ENCODE measurements at regions not wholly inside any gene's neighbourhood (a gene's known extent, or its start where the extent isn't known, plus 50 kb on each side); places are given as distances from the start of the nearest gene placed in this dataset.

DNA sequence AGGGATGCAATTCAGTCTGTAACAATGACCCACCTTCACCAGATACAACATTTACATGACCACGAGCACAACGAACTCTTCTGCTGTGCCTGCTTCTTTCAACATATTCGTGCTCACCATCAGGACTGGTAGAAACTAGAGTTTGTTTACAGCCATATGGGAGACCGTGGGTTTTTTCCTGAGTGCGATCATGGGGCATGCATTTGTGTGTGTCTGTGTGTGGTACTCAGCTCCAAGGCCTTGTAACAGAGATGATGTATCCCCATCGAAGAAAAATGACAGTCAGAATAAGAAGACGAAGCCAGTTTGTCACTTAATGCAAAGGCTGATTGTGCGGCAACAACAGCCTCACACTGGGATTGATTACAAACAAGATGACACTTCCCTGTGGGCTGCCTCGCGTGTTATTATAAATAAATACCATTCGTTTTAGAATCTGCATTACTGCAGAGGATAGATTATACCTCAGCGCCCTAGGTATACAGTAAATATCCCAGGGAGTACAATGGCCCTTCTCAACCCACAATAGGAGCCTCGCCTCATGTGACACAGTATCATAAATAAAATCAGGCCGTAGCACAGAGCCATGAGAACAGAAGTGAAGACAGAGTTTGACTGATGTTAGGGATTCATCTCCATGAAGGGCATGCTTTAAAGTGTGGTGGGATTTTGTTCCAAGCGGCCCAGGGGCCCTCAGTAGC is 97.3 kb upstream of the NOCT start:
- Mint-ChIP-seq H3K36me3 (no peaks in the 10 kb centered on the region), H3K27me3 (peaks cover 16 to 21% of the 10 kb centered on the region in 2 donors), H3K4me1 (peaks cover 0 to 7% (median 4%) of the 10 kb centered on the region in 3 donors), H3K9me3 (peaks cover 0 to 3% (median 0%) of the 10 kb centered on the region in 5 donors), H3K27ac (no peak overlapping the region), H3K4me3 (no peak overlapping the region)
- peaks cover 3% of the 10 kb centered on the region for H3K27me3 ChIP-seq (ENCODE audit: insufficient read depth, low read length, poor library complexity, severe bottlenecking)
- H3K4me3 ChIP-seq (ENCODE audit: low read length), result no peak overlapping the region
- ChIA-PET POLR2A (no interaction called here), CTCF (no interaction called here)
- no peak for DNase-seq
- H3K36me3 ChIP-seq (ENCODE audit: insufficient read depth, low read length), result no peaks in the 10 kb centered on the region
- no peak overlapping the region for H3K27ac ChIP-seq (ENCODE audit: low read depth, low read length)
- no peaks in the 10 kb centered on the region for H3K4me1 ChIP-seq (ENCODE audit: insufficient read depth, low read length)
- H3K9me3 ChIP-seq (ENCODE audit: low read length), result no peaks in the 10 kb centered on the region

DNA sequence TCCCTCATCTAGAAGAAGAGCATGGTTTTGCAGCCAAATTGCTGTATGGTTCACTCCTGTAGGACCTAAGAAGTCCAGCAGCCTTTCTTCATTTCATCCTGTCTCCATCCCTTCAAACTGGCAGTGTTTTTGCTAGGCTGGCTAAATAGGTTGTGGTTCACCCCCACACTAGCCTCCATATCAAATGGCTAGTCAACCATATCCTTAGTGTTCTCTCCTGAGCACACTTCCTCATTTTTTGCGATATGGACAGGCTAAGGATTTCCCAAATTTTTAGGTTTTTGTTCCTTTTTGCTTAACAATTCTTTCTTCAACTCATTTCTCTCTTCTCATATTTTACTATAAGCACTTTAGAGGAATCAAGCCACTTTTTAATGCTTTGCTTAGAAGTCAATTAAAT is 98.8 kb upstream of the NOCT start:
- H3K27ac Mint-ChIP-seq, result no peak overlapping the region
- no peak overlapping the region for H3K4me3 ChIP-seq (ENCODE audit: low read length)
- H3K9me3 Mint-ChIP-seq, result peaks cover 0 to 3% (median 0%) of the 10 kb centered on the region in 5 donors
- no peak overlapping the region for H3K27ac ChIP-seq (ENCODE audit: low read depth, low read length)
- H3K4me1 ChIP-seq (ENCODE audit: insufficient read depth, low read length), result no peaks in the 10 kb centered on the region
- H3K9me3 ChIP-seq (ENCODE audit: low read length), result no peaks in the 10 kb centered on the region
- ChIA-PET CTCF (no interaction called here), POLR2A (no interaction called here)
- H3K4me3 Mint-ChIP-seq, result no peak overlapping the region
- no peaks in the 10 kb centered on the region for H3K36me3 Mint-ChIP-seq
- no peaks in the 10 kb centered on the region for H3K36me3 ChIP-seq (ENCODE audit: insufficient read depth, low read length)
- H3K27me3 Mint-ChIP-seq, result peaks cover 13 to 25% of the 10 kb centered on the region in 2 donors
- H3K27me3 ChIP-seq (ENCODE audit: insufficient read depth, low read length, poor library complexity, severe bottlenecking), result peaks cover 3% of the 10 kb centered on the region
- DNase-seq, result no peak
- H3K4me1 Mint-ChIP-seq, result peaks cover 0 to 7% (median 4%) of the 10 kb centered on the region in 3 donors

DNA sequence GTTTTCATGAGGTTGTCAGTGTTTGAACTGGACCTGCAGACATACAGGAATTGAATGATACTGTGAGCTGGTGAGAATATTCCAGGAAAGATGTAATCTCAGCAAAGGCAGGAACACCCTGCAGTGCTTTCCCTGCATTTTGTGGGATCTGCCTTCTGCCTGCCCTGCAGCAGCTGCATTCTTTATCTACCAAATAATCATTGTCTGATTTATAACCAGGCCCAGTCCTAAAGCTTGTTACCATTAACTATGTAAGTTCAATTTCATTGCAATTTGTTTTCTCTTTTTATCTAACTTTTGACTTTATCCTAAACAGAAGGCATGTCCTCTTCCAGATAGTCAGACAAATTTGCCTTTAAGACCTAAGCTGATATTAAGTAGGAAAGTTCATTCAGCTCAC is 99.8 kb upstream of the NOCT start:
- no peak for DNase-seq
- Mint-ChIP-seq H3K4me1 (peaks cover 0 to 7% (median 4%) of the 10 kb centered on the region in 3 donors), H3K4me3 (no peak overlapping the region), H3K9me3 (peaks cover 0 to 3% (median 0%) of the 10 kb centered on the region in 5 donors), H3K27ac (no peak overlapping the region), H3K36me3 (no peaks in the 10 kb centered on the region), H3K27me3 (peaks cover 18 to 27% of the 10 kb centered on the region in 2 donors)
- no peaks in the 10 kb centered on the region for H3K36me3 ChIP-seq (ENCODE audit: insufficient read depth, low read length)
- ChIA-PET CTCF (no interaction called here), POLR2A (no interaction called here)
- peaks cover 3% of the 10 kb centered on the region for H3K27me3 ChIP-seq (ENCODE audit: insufficient read depth, low read length, poor library complexity, severe bottlenecking)
- H3K4me1 ChIP-seq (ENCODE audit: insufficient read depth, low read length), result no peaks in the 10 kb centered on the region
- H3K9me3 ChIP-seq (ENCODE audit: low read length), result no peaks in the 10 kb centered on the region
- no peak overlapping the region for H3K4me3 ChIP-seq (ENCODE audit: low read length)
- H3K27ac ChIP-seq (ENCODE audit: low read depth, low read length), result no peak overlapping the region

DNA sequence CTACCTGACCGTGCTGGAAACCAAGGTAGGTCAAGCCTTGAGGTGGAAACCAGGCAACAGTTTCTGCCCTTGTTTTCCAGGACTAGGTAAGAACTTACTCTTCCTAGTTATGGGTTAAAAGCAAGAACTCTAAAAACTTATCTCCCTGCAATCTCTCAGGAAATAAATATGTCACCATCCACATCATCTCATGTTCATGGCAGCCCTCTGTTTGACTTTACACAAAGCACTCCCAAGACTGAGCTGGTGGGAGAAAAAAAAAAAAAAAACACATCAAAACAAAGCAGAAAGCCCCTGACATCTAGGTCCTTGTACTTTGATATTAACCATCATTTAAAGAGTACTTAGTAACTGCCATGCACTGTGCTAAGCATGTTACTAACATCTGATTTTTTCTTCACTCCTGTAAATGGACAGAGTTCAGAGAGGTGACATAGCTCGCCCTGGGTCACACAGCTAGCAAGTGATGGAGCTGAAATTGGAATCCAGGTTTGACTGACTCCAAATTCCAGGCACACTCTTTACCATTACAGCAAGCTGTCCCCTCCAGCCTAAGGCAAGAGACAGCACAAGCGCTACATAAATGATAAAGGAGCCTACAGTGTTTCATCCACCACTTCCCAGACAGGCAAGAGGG is 102.8 kb upstream of the NOCT start:
- Mint-ChIP-seq H3K4me3 (no peak overlapping the region), H3K27ac (no peak overlapping the region), H3K4me1 (no peaks in the 10 kb centered on the region), H3K9me3 (peaks cover 0 to 2% (median 0%) of the 10 kb centered on the region in 5 donors), H3K27me3 (peaks cover 11 to 12% of the 10 kb centered on the region in 2 donors), H3K36me3 (no peaks in the 10 kb centered on the region)
- DNase-seq, result no peak
- POLR2A ChIA-PET, result no interaction called here
- Histone ChIP-seq H3K4me3 (ENCODE audit: low read length) (no peak overlapping the region), H3K4me1 (ENCODE audit: insufficient read depth, low read length) (no peaks in the 10 kb centered on the region), H3K36me3 (ENCODE audit: insufficient read depth, low read length) (no peaks in the 10 kb centered on the region), H3K27ac (ENCODE audit: low read depth, low read length) (no peak overlapping the region), H3K27me3 (ENCODE audit: insufficient read depth, low read length, poor library complexity, severe bottlenecking) (no peaks in the 10 kb centered on the region), H3K9me3 (ENCODE audit: low read length) (no peaks in the 10 kb centered on the region)
- CTCF ChIA-PET, result no interaction called here

DNA sequence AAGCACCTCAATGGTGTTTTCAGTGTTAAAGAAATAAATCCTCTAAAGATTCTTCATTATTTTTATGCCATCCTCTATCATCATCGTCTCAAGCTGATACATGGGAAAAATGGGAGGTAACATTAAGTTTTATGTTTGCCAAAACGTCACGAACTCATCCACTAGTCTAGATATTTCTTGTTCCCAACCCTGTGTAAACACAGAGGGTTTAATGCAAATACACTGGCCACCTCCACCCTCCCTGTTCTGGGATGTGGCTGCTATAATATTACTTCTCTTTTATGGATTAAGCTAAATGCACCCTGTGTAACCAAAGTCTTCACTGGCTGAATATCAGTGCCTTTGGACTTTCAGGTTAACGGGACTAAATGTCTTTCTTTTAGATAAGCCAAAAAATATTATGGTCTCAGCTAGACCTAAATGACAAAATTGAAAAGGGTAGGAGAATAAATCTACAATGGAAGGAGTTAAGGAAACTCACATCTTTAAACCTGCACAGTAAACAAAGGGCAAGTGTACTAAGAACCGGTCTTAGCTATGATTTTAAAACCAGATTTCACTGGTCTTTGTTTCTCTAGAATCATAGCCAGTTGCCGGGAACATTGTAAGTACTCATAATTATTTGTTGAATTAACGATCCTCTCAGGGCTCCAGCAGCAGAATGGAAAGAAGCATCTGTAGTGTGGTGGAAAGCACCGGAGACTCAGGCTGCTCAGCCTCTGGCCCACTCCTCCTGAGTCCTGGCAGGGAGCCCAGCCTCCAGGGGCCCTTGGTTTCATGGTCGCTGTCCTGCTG is 103.5 kb upstream of the NOCT start:
- CTCF ChIA-PET, result no interaction called here

DNA sequence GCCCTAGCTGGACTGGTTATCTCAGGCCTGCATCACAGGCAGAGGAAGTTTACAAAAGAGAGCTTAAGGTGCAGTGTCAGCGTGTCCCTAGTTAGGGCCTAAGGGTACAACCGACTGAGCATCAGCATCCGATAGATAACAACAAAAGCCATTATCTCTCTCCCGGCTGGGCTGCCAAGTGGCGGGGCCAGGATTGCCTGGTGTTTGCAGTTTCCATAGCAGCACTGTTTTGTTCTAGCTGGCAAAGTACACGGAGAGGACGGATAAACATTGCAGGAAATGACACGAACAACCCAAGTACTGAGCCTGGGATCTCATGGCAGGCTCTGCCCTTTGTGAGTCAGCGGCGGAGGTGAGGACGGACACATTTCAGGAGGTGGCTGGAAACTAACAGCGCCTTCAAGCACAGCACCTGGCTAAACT is 104.7 kb upstream of the NOCT start:
- no peaks in the 10 kb centered on the region for H3K36me3 ChIP-seq (ENCODE audit: insufficient read depth, low read length)
- no peak overlapping the region for H3K4me3 ChIP-seq (ENCODE audit: low read length)

More for the DNA sequence above, 103.5 kb upstream of the NOCT start:
- Mint-ChIP-seq H3K36me3 (no peaks in the 10 kb centered on the region), H3K27me3 (peaks cover 10 to 11% of the 10 kb centered on the region in 2 donors), H3K4me3 (no peak overlapping the region), H3K9me3 (no peaks in the 10 kb centered on the region), H3K4me1 (no peaks in the 10 kb centered on the region), H3K27ac (no peak overlapping the region)
- no peaks in the 10 kb centered on the region for H3K27me3 ChIP-seq (ENCODE audit: insufficient read depth, low read length, poor library complexity, severe bottlenecking)
- POLR2A ChIA-PET, result no interaction called here
- no peaks in the 10 kb centered on the region for H3K9me3 ChIP-seq (ENCODE audit: low read length)
- no peak for DNase-seq
- H3K36me3 ChIP-seq (ENCODE audit: insufficient read depth, low read length), result no peaks in the 10 kb centered on the region
- H3K4me3 ChIP-seq (ENCODE audit: low read length), result no peak overlapping the region
- H3K4me1 ChIP-seq (ENCODE audit: insufficient read depth, low read length), result no peaks in the 10 kb centered on the region
- no peak overlapping the region for H3K27ac ChIP-seq (ENCODE audit: low read depth, low read length)

DNA sequence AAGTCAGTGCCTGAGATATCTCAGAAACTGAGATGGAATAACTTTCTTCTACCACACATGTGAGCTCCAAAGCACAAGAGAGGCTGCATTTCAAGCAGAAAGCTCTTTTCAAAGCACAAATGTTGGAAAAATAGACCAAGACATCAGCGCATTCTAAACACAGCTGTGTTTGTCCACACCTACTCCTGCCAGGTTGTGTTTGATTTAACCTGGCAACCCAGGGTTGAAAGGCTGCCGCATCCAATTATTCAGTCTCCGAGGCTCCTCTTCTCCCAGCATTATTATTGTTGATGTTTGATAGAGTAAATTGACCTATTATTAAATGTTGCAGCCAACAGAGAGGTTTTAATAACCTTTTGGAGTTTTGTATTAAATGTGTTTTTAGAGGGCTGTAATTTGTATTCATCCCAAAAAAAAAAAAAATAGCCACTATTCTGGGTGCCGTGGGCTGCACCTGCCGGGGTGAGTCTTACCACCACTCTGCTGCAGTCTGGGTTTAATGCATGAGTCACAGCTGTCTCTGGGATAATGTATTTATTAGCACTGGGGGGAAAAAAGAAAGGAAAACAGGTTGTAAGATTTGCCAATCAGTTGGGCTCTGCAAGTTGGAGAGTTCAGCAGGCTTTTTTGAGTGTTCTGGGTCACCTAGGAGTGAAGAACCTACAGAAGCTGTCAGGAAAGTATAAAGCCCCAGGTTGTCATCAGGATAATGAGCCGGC is 105.2 kb upstream of the NOCT start:
- Histone ChIP-seq H3K9me3 (ENCODE audit: low read length) (no peaks in the 10 kb centered on the region), H3K27me3 (ENCODE audit: insufficient read depth, low read length, poor library complexity, severe bottlenecking) (no peaks in the 10 kb centered on the region), H3K4me3 (ENCODE audit: low read length) (no peak overlapping the region), H3K36me3 (ENCODE audit: insufficient read depth, low read length) (no peaks in the 10 kb centered on the region), H3K27ac (ENCODE audit: low read depth, low read length) (no peak overlapping the region), H3K4me1 (ENCODE audit: insufficient read depth, low read length) (no peaks in the 10 kb centered on the region)
- H3K36me3 Mint-ChIP-seq, result no peaks in the 10 kb centered on the region
- peaks cover 9 to 10% of the 10 kb centered on the region in 2 donors for H3K27me3 Mint-ChIP-seq
- no peak overlapping the region for H3K27ac Mint-ChIP-seq
- H3K4me1 Mint-ChIP-seq, result no peaks in the 10 kb centered on the region
- DNase-seq, result no peak
- CTCF ChIA-PET, result no interaction called here
- no peak overlapping the region for H3K4me3 Mint-ChIP-seq
- POLR2A ChIA-PET, result no interaction called here
- no peaks in the 10 kb centered on the region for H3K9me3 Mint-ChIP-seq

More for the DNA sequence above, 104.7 kb upstream of the NOCT start:
- H3K27ac Mint-ChIP-seq, result no peak overlapping the region
- Histone ChIP-seq H3K9me3 (ENCODE audit: low read length) (no peaks in the 10 kb centered on the region), H3K27ac (ENCODE audit: low read depth, low read length) (no peak overlapping the region), H3K27me3 (ENCODE audit: insufficient read depth, low read length, poor library complexity, severe bottlenecking) (no peaks in the 10 kb centered on the region), H3K4me1 (ENCODE audit: insufficient read depth, low read length) (no peaks in the 10 kb centered on the region)
- no peaks in the 10 kb centered on the region for H3K4me1 Mint-ChIP-seq
- H3K36me3 Mint-ChIP-seq, result no peaks in the 10 kb centered on the region
- H3K27me3 Mint-ChIP-seq, result peaks cover 9 to 10% of the 10 kb centered on the region in 2 donors
- ChIA-PET POLR2A (no interaction called here), CTCF (no interaction called here)
- no peaks in the 10 kb centered on the region for H3K9me3 Mint-ChIP-seq
- no peak for DNase-seq
- no peak overlapping the region for H3K4me3 Mint-ChIP-seq

DNA sequence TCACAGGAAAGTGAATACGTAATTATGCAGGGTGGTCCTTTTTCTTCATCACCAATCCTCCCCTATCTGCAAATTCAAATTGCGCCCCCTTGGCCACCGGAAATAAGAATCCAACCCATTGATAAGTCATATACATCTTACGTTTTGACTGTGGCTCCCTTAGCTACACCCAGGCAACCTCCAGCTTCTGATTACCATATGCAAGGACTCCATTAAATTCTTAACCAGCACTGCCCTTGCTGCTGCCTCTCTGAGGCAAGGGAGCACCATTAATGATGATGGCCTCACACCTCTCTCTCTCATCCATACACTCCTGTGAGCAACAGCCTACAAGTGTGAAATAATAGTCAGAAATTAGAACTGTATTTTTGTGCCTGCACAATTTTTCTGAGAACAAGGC is 106.0 kb upstream of the NOCT start:
- POLR2A ChIA-PET, result no interaction called here
- no peaks in the 10 kb centered on the region for H3K4me1 ChIP-seq (ENCODE audit: insufficient read depth, low read length)
- Mint-ChIP-seq H3K9me3 (no peaks in the 10 kb centered on the region), H3K4me3 (no peak overlapping the region), H3K36me3 (no peaks in the 10 kb centered on the region), H3K27me3 (peaks cover 9 to 10% of the 10 kb centered on the region in 2 donors), H3K4me1 (no peaks in the 10 kb centered on the region), H3K27ac (no peak overlapping the region)
- H3K27me3 ChIP-seq (ENCODE audit: insufficient read depth, low read length, poor library complexity, severe bottlenecking), result no peaks in the 10 kb centered on the region
- CTCF ChIA-PET, result no interaction called here
- H3K9me3 ChIP-seq (ENCODE audit: low read length), result no peaks in the 10 kb centered on the region
- H3K4me3 ChIP-seq (ENCODE audit: low read length), result no peak overlapping the region
- no peaks in the 10 kb centered on the region for H3K36me3 ChIP-seq (ENCODE audit: insufficient read depth, low read length)
- H3K27ac ChIP-seq (ENCODE audit: low read depth, low read length), result no peak overlapping the region
- no peak for DNase-seq

All from CD8-positive, alpha-beta memory T cell (primary cell).